ENCODE measurements at regions not wholly inside any gene's neighbourhood (a gene's known extent, or its start where the extent isn't known, plus 50 kb on each side); places are given as distances from the start of the nearest gene placed in this dataset.

DNA sequence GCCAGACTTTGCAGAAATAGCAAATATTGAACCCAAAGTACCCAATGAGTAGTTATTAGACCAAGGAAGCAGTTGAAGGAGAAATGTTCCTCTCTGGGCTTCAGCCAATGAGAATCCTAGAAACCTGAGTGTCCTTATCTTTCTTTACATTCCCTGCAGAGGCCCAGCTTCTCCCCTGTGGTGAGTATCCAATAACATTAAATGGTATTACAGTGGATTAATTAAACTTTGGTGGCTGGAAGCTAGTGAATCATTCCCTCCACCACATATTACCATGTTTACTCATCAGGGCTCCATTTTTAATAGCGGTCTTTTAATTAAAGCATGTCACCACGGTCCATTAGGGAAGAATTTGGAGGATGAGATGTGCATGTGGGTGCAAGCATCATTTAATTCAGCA lies 74.0 kb downstream of the UNC5CL start:
- intact Hi-C loops (cut with DNase I; ENCODE audit: low total_unique reads), result no loop called here
- Histone ChIP-seq H3K9me3 (no peaks in the 10 kb centered on the region), H3K27ac (no peak overlapping the region), H3K4me3 (no peak overlapping the region), H3K27me3 (no peaks in the 10 kb centered on the region), H3K4me1 (no peaks in the 10 kb centered on the region), H3K36me3 (ENCODE audit: low read depth, missing control alignments) (no peaks in the 10 kb centered on the region)
- 88 to 96% methylated on average over 2 of the region's 2 CpGs for WGBS, 2 donors
- no peak for DNase-seq
- TF ChIP-seq, protein P1, sequence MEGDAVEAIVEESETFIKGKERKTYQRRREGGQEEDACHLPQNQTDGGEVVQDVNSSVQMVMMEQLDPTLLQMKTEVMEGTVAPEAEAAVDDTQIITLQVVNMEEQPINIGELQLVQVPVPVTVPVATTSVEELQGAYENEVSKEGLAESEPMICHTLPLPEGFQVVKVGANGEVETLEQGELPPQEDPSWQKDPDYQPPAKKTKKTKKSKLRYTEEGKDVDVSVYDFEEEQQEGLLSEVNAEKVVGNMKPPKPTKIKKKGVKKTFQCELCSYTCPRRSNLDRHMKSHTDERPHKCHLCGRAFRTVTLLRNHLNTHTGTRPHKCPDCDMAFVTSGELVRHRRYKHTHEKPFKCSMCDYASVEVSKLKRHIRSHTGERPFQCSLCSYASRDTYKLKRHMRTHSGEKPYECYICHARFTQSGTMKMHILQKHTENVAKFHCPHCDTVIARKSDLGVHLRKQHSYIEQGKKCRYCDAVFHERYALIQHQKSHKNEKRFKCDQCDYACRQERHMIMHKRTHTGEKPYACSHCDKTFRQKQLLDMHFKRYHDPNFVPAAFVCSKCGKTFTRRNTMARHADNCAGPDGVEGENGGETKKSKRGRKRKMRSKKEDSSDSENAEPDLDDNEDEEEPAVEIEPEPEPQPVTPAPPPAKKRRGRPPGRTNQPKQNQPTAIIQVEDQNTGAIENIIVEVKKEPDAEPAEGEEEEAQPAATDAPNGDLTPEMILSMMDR (IDR thresholded peaks at IDR 0.05), result no peak
- no peak for TF ChIP-seq POLR2A (IDR thresholded peaks at IDR 0.05)

- no peaks in the 10 kb centered on the region for H3K9me3 ChIP-seq
- no peaks in the 10 kb centered on the region for H3K4me1 ChIP-seq
- no peak for TF ChIP-seq POLR2A (IDR thresholded peaks at IDR 0.05)
- TF ChIP-seq, protein P1 (IDR thresholded peaks at IDR 0.05), result no peak
- H3K27ac ChIP-seq, result no peak overlapping the region
- 94 to 95% methylated on average over 3 of the region's 3 CpGs for whole genome bisulfite sequencing, 2 donors
- no peaks in the 10 kb centered on the region for H3K27me3 ChIP-seq
- H3K4me3 ChIP-seq, result no peak overlapping the region
- intact Hi-C loops (cut with DNase I; ENCODE audit: low total_unique reads), result no loop called here
- H3K36me3 ChIP-seq (ENCODE audit: low read depth, missing control alignments), result no peaks in the 10 kb centered on the region
- no peak for DNase-seq
These were observed 76.0 kb downstream of the UNC5CL start for GRCh38 chr6:40963019-40963418.

DNA sequence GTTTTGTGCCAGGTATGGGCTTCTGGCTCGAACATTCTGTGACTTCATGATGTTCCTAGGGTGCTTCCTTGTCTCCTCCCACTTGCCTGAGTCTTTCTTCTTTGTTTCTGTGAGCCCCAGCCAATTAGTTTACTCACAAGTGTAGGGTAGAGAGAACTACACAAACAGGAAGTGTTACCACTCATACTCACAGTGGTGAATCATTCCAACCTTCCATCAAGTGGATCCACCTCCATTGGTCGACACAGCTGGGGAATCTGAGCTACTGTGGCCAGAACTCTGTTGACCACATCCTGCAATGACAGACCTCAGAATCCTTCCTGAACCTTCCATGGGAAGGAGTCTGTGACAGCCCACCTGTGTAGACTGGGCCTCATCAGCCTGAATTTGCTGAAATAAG lies 76.8 kb downstream of the UNC5CL start:
- no peak for TF ChIP-seq POLR2A (IDR thresholded peaks at IDR 0.05)
- TF ChIP-seq, protein P1 (IDR thresholded peaks at IDR 0.05), result no peak
- 41 to 67% methylated on average over 2 of the region's 2 CpGs for WGBS, 2 donors
- H3K36me3 ChIP-seq (ENCODE audit: low read depth, missing control alignments), result no peaks in the 10 kb centered on the region
- H3K27me3 ChIP-seq, result no peaks in the 10 kb centered on the region
- DNase-seq, result no peak
- H3K4me1 ChIP-seq, result no peaks in the 10 kb centered on the region
- H3K9me3 ChIP-seq, result no peaks in the 10 kb centered on the region
- H3K4me3 ChIP-seq, result no peak overlapping the region
- H3K27ac ChIP-seq, result no peak overlapping the region
- intact Hi-C loops (cut with DNase I; ENCODE audit: low total_unique reads), result no loop called here

DNA sequence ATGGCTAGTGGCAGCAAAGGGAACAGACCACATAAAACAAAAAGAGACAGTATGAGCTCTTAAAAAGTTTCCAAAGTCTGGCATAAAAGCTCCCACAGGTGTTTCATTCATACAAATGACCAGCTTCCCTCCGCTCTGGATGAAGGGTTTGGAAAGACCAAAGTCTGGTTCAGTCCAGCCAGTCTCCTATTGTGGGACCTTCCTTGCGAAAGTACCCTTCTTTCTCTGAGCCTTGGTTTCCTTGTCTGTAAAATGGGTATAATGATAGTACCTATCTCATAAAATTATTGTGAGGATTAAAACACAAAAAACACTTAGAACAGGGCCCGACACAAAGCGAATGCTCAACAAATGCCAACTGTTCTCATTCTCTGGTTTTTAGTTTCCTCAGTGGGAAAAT lies 77.2 kb downstream of the UNC5CL start:
- 96% methylated on average over 4 of the region's 4 CpGs for WGBS, 2 donors
- Histone ChIP-seq H3K9me3 (no peaks in the 10 kb centered on the region), H3K27me3 (no peaks in the 10 kb centered on the region), H3K36me3 (ENCODE audit: low read depth, missing control alignments) (no peaks in the 10 kb centered on the region), H3K27ac (no peak overlapping the region), H3K4me3 (no peak overlapping the region), H3K4me1 (no peaks in the 10 kb centered on the region)
- TF ChIP-seq, protein P1 (IDR thresholded peaks at IDR 0.05), result no peak
- no peak for TF ChIP-seq POLR2A (IDR thresholded peaks at IDR 0.05)
- no peak for DNase-seq
- intact Hi-C loops (cut with DNase I; ENCODE audit: low total_unique reads), result no loop called here

DNA sequence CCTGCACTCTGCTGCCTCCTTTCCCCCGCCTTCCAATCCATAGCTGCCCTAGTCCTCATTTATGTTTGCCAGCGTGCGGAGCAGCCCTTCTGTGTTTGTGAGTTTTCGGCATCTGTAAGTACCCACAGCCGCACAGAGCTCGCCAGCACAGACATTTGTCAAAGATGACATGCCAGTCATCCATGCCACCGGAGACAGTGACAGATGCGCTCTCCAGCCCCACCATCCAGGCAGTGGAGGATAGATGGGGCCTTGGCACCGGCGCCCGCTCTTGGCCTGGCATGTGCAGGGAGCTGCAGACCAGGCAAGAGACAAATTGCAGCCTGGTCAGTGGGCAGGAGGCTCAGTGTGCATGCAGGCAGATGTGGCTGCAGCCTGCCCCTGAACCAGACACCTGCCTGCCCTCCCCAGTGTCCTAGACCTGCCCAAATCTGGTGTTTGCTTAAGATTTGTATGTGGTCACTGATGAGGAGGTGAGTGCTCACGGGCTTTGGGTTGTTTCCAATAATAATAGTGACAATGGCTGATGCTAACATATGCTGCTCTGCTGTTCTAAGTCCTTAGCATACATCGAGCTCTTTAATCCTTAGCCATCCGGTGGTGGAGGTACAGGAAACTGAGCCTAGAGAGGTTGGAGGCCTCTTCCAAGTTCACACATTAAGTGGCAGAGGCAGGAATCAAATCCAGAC lies 78.1 kb downstream of the UNC5CL start:
- WGBS, 2 donors, result 91 to 92% methylated on average over 11 to 14 of the region's 14 CpGs
- intact Hi-C loops (cut with DNase I; ENCODE audit: low total_unique reads), result no loop called here
- no peak for TF ChIP-seq POLR2A (IDR thresholded peaks at IDR 0.05)
- TF ChIP-seq, protein P1 (IDR thresholded peaks at IDR 0.05), result no peak
- H3K27ac ChIP-seq, result no peak overlapping the region
- no peak overlapping the region for H3K4me3 ChIP-seq
- no peaks in the 10 kb centered on the region for H3K27me3 ChIP-seq
- H3K4me1 ChIP-seq, result no peaks in the 10 kb centered on the region
- H3K9me3 ChIP-seq, result no peaks in the 10 kb centered on the region
- DNase-seq, result no peak
- no peaks in the 10 kb centered on the region for H3K36me3 ChIP-seq (ENCODE audit: low read depth, missing control alignments)

All from testis (tissue), 2 donors.